SH-SY5Y (cell line): ENCODE measurements at regions not wholly inside any gene's neighbourhood (a gene's known extent, or its start where the extent isn't known, plus 50 kb on each side); places are given as distances from the start of the nearest gene placed in this dataset.

Experiments used
- GATA2 ChIP-seq: IDR thresholded peaks from 2 replicates; pipeline ENCODE4 v1.6.1; 2011; ENCODE audit warnings: mild to moderate bottlenecking, low read depth, low read length
- GATA3 ChIP-seq: IDR thresholded peaks from 2 replicates; pipeline ENCODE4 v1.6.1; 2011; ENCODE audit warnings: low read depth, mild to moderate bottlenecking, low read length, moderate library complexity

DNA sequence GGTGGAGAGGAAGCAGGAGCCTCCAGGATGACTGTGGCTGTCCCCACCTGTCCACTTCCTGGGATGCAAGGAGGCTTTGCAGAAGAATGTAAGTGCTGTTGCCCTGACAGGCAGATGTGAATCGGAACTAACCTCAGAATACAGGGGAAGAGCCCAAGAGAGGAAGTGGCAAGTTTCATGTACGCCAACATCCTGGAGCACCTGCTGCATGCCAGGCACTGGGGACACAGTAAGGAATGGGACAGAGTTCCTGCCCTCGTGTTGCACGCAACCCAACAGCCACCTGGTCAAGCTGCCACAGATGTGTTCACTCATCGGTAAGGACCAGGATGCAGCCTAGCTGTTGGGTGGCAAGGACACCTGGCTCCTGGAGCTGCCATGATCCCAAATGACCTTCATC is 98.6 kb upstream of the RPL38 start:
- no peak for TF ChIP-seq GATA2
- TF ChIP-seq GATA3, result no peak
